GM12878 (cell line): ENCODE measurements at regions not wholly inside any gene's neighbourhood (a gene's known extent, or its start where the extent isn't known, plus 50 kb on each side); places are given as distances from the start of the nearest gene placed in this dataset.

ENCODE experiments used
- ATF7 ChIP-seq: fragments of 450-650 bp; IDR thresholded peaks from 2 replicates; pipeline ENCODE4 v1.6.1; 2016; ENCODE audit warnings: low read depth, mild to moderate bottlenecking
- CBX5 ChIP-seq: sonication (generic); IDR thresholded peaks from 2 replicates; pipeline ENCODE4 v1.6.1; 2016; ENCODE audit warnings: low read depth, moderate library complexity, mild to moderate bottlenecking, inconsistent platforms
- JUNB ChIP-seq: IDR thresholded peaks from 2 replicates; pipeline ENCODE4 v1.6.1; 2016; ENCODE audit warnings: antibody characterized with exemption, mild to moderate bottlenecking
- JUND ChIP-seq: IDR thresholded peaks from 2 replicates; pipeline ENCODE4 v1.6.1; 2012; ENCODE audit warnings: low read depth, mild to moderate bottlenecking, low read length, improper control_type of control experiment, moderate library complexity
- SPI1 ChIP-seq: IDR thresholded peaks from 2 replicates; pipeline ENCODE4 v1.6.1; 2011; ENCODE audit warnings: low read depth, mild to moderate bottlenecking, low read length, moderate library complexity, borderline replicate concordance; ENCODE audit not compliant: insufficient read depth
- TF ChIP-seq, protein P1 (sequence below): IDR thresholded peaks from 2 replicates; pipeline ENCODE4 v1.6.1; 2012; ENCODE audit warnings: mild to moderate bottlenecking, low read depth, low read length
- TF ChIP-seq, protein P2 (sequence below), 3 experiments: IDR thresholded peaks in 2 of 3; conservative IDR thresholded peaks in 1 of 3; 2 replicates each; pipeline ENCODE4 v1.5.1; 2011; ENCODE audit warnings: low read depth in 3 of 3, low read length in 3 of 3, mild to moderate bottlenecking in 3 of 3, control low read depth in 2 of 3, moderate library complexity in 2 of 3, inconsistent platforms in 1 of 3, mixed read lengths in 1 of 3; ENCODE audit not compliant: control insufficient read depth in 2 of 3, insufficient read depth in 1 of 3; ENCODE audit errors: extremely low read depth in 1 of 3

DNA sequence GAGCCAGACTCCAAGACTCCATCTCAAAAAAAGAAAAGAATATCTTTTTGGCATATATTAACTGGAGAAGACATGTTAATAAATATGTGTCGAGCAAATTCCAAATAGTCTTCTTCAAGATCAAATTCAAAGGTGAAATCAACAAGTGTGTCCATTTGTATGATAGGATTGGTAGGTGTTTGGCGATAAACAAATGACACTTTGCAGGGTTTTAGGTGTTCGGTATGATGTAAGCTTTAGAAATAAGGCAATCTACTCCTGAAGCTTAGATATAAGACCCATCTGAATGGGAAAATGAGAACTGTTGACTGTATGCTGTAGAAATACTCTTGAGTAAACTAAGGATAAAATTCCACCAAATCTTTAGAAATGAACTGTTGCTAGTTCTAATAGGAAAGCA lies 75.8 kb upstream of the FNDC3B start:
- TF ChIP-seq, protein P1, sequence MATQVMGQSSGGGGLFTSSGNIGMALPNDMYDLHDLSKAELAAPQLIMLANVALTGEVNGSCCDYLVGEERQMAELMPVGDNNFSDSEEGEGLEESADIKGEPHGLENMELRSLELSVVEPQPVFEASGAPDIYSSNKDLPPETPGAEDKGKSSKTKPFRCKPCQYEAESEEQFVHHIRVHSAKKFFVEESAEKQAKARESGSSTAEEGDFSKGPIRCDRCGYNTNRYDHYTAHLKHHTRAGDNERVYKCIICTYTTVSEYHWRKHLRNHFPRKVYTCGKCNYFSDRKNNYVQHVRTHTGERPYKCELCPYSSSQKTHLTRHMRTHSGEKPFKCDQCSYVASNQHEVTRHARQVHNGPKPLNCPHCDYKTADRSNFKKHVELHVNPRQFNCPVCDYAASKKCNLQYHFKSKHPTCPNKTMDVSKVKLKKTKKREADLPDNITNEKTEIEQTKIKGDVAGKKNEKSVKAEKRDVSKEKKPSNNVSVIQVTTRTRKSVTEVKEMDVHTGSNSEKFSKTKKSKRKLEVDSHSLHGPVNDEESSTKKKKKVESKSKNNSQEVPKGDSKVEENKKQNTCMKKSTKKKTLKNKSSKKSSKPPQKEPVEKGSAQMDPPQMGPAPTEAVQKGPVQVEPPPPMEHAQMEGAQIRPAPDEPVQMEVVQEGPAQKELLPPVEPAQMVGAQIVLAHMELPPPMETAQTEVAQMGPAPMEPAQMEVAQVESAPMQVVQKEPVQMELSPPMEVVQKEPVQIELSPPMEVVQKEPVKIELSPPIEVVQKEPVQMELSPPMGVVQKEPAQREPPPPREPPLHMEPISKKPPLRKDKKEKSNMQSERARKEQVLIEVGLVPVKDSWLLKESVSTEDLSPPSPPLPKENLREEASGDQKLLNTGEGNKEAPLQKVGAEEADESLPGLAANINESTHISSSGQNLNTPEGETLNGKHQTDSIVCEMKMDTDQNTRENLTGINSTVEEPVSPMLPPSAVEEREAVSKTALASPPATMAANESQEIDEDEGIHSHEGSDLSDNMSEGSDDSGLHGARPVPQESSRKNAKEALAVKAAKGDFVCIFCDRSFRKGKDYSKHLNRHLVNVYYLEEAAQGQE = no peak
- TF ChIP-seq JUNB (no peak), ATF7 (no peak), SPI1 (no peak), JUND (no peak), CBX5 (no peak)
- TF ChIP-seq, protein P2, sequence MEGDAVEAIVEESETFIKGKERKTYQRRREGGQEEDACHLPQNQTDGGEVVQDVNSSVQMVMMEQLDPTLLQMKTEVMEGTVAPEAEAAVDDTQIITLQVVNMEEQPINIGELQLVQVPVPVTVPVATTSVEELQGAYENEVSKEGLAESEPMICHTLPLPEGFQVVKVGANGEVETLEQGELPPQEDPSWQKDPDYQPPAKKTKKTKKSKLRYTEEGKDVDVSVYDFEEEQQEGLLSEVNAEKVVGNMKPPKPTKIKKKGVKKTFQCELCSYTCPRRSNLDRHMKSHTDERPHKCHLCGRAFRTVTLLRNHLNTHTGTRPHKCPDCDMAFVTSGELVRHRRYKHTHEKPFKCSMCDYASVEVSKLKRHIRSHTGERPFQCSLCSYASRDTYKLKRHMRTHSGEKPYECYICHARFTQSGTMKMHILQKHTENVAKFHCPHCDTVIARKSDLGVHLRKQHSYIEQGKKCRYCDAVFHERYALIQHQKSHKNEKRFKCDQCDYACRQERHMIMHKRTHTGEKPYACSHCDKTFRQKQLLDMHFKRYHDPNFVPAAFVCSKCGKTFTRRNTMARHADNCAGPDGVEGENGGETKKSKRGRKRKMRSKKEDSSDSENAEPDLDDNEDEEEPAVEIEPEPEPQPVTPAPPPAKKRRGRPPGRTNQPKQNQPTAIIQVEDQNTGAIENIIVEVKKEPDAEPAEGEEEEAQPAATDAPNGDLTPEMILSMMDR (IDR thresholded peaks at IDR 0.05 in 2 of 3, conservative IDR thresholded peaks at IDR 0.05 in 1 of 3; ENCODE audit: control insufficient read depth in 2 of 3, extremely low read depth in 1 of 3, insufficient read depth in 1 of 3, low read depth in 3 of 3, low read length in 3 of 3) = no peak
